IMR-90 (cell line): ENCODE measurements at regions not wholly inside any gene's neighbourhood (a gene's known extent, or its start where the extent isn't known, plus 50 kb on each side); places are given as distances from the start of the nearest gene placed in this dataset.

Experiments
- ATAC-seq: fragments of 200-7000 bp; cut with Tn5 transposase; 2 replicates; pipeline ENCODE4 v1.9.1; 2020; ENCODE audit warnings: low read depth, mild to moderate bottlenecking, moderate library complexity
- BruUV-seq: library from RNA; stranded (reverse); fragments of 400-500 nt; replicated peaks from 2 replicates; lab custom pipeline; 2021; lab: Mats Ljungman, UMichigan
- CTCF ChIA-PET: fragments of 300-600 bp; formaldehyde crosslinking; extraction: SDS; loops from one replicate; lab custom pipeline; 2021; ENCODE audit warnings: antibody characterized with exemption; lab: Yijun Ruan, JAX
- POLR2A ChIA-PET: fragments of 300-600 bp; sonication (Branson Sonifier 250); formaldehyde crosslinking; loops from one replicate; lab custom pipeline; 2022; ENCODE audit warnings: antibody characterized with exemption; ENCODE audit not compliant: unreplicated experiment; lab: Charles Lee
- DNase-seq: peaks from one replicate; pipeline ENCODE4 v3.0.0; 2013
- H2AFZ ChIP-seq: replicated peaks from 2 replicates; pipeline ENCODE3; 2013; ENCODE audit warnings: low read length, mild to moderate bottlenecking; ENCODE audit not compliant: poor library complexity
- H2AK5ac ChIP-seq: 2 replicates; pipeline ENCODE4 v1.6.1; 2013; ENCODE audit warnings: low read depth, low read length, inconsistent platforms
- H2AK9ac ChIP-seq: replicated peaks from 2 replicates; pipeline ENCODE3; 2013; ENCODE audit warnings: mild to moderate bottlenecking, low read depth, low read length, moderate library complexity; ENCODE audit not compliant: poor library complexity
- H2BK120ac ChIP-seq: 2 replicates; pipeline ENCODE4 v1.6.1; 2013; ENCODE audit warnings: low read depth, low read length, inconsistent platforms
- H2BK15ac ChIP-seq: 3 replicates; pipeline ENCODE4 v1.6.1; 2013; ENCODE audit warnings: low read depth, low read length, inconsistent platforms
- H2BK20ac ChIP-seq: 2 replicates; pipeline ENCODE4 v1.6.1; 2013; ENCODE audit warnings: low read depth, mild to moderate bottlenecking, inconsistent platforms, low read length, moderate library complexity
- H2BK5ac ChIP-seq: 2 replicates; pipeline ENCODE4 v1.6.1; 2013; ENCODE audit warnings: mild to moderate bottlenecking, low read depth, low read length, inconsistent platforms; ENCODE audit not compliant: poor library complexity, severe bottlenecking
- H3K14ac ChIP-seq: replicated peaks from 2 replicates; pipeline ENCODE4 v1.6.1; 2013; ENCODE audit warnings: low read depth, low read length, inconsistent platforms
- H3K18ac ChIP-seq: 2 replicates; pipeline ENCODE4 v1.6.1; 2013; ENCODE audit warnings: low read depth, low read length, control low read depth
- H3K23ac ChIP-seq: 2 replicates; pipeline ENCODE4 v1.6.1; 2013; ENCODE audit warnings: low read depth, low read length, inconsistent platforms
- H3K27ac ChIP-seq: 2 replicates; pipeline ENCODE4 v1.5.1; 2013; ENCODE audit warnings: mild to moderate bottlenecking, control low read depth, low read length; ENCODE audit not compliant: insufficient read depth
- H3K27me3 ChIP-seq: 2 replicates; pipeline ENCODE4 v1.6.1; 2013; ENCODE audit warnings: low read length; ENCODE audit not compliant: control insufficient read depth, insufficient read depth
- H3K36me3 ChIP-seq: 2 replicates; pipeline ENCODE4 v1.6.1; 2013; ENCODE audit warnings: low read length, mixed read lengths; ENCODE audit not compliant: control insufficient read depth, insufficient read depth
- H3K4ac ChIP-seq: 2 replicates; pipeline ENCODE4 v1.6.1; 2013; ENCODE audit warnings: low read depth, low read length, inconsistent platforms
- H3K4me1 ChIP-seq: 2 replicates; pipeline ENCODE4 v1.6.1; 2013; ENCODE audit warnings: low read length, mixed read lengths; ENCODE audit not compliant: control insufficient read depth, insufficient read depth
- H3K4me2 ChIP-seq: 2 replicates; pipeline ENCODE4 v1.6.1; 2013; ENCODE audit warnings: low read depth, mild to moderate bottlenecking, control low read depth, low read length, moderate library complexity
- H3K4me3 ChIP-seq: 2 replicates; pipeline ENCODE4 v1.5.1; 2013; ENCODE audit warnings: low read depth, mild to moderate bottlenecking, control low read depth, low read length, moderate library complexity; ENCODE audit not compliant: insufficient read depth
- H3K56ac ChIP-seq: 2 replicates; pipeline ENCODE4 v1.6.1; 2013; ENCODE audit warnings: low read length, inconsistent platforms; ENCODE audit not compliant: insufficient read depth; ENCODE audit errors: extremely low read depth
- H3K79me1 ChIP-seq, 2 experiments: 2 replicates each; pipeline ENCODE4 v1.6.1; 2013; ENCODE audit warnings: low read length in 2 of 2, inconsistent platforms in 1 of 2, low read depth in 1 of 2
- H3K9ac ChIP-seq: 2 replicates; pipeline ENCODE4 v1.6.1; 2013; ENCODE audit warnings: low read depth, low read length, control low read depth
- H3K9me1 ChIP-seq: 2 replicates; pipeline ENCODE4 v1.6.1; 2013; ENCODE audit warnings: low read length, inconsistent platforms; ENCODE audit not compliant: insufficient read depth
- H3K9me3 ChIP-seq: 2 replicates; pipeline ENCODE4 v1.6.1; 2013; ENCODE audit warnings: low read length; ENCODE audit not compliant: control insufficient read depth, insufficient read depth
- H4K20me1 ChIP-seq: 2 replicates; pipeline ENCODE4 v1.6.1; 2013; ENCODE audit warnings: low read length, inconsistent platforms; ENCODE audit not compliant: insufficient read depth
- H4K5ac ChIP-seq: 2 replicates; pipeline ENCODE4 v1.6.1; 2013; ENCODE audit warnings: mild to moderate bottlenecking, low read depth, low read length, control low read depth
- H4K8ac ChIP-seq, 2 experiments: 2 replicates each; pipeline ENCODE4 v1.6.1; 2013; ENCODE audit warnings: low read depth in 2 of 2, low read length in 2 of 2, control low read depth in 1 of 2, inconsistent platforms in 1 of 2
- H4K91ac ChIP-seq: 2 replicates; pipeline ENCODE4 v1.6.1; 2013; ENCODE audit warnings: low read depth, low read length, inconsistent platforms; ENCODE audit not compliant: insufficient read depth
- BHLHE40 ChIP-seq: fragments of 150-350 bp; IDR thresholded peaks from 2 replicates; pipeline ENCODE4 v1.6.1; 2016; ENCODE audit warnings: mild to moderate bottlenecking, low read depth, low read length
- CEBPB ChIP-seq: IDR thresholded peaks from 2 replicates; pipeline ENCODE4 v1.6.1; 2012; ENCODE audit warnings: low read depth, low read length, improper control_type of control experiment
- CHD1 ChIP-seq: IDR thresholded peaks from 2 replicates; pipeline ENCODE4 v1.6.1; 2012; ENCODE audit warnings: low read depth, low read length, improper control_type of control experiment
- CTCF ChIP-seq: conservative IDR thresholded peaks from 2 replicates; pipeline ENCODE4 v1.5.1; 2012; ENCODE audit warnings: mild to moderate bottlenecking, low read depth, low read length, improper control_type of control experiment
- ELK1 ChIP-seq: fragments of 150-350 bp; IDR thresholded peaks from 2 replicates; pipeline ENCODE4 v1.6.1; 2016; ENCODE audit warnings: low read depth, mild to moderate bottlenecking, low read length, moderate library complexity, borderline replicate concordance
- MAFK ChIP-seq: IDR thresholded peaks from 2 replicates; pipeline ENCODE4 v1.6.1; 2012; ENCODE audit warnings: low read depth, low read length, improper control_type of control experiment
- MXI1 ChIP-seq: IDR thresholded peaks from 2 replicates; pipeline ENCODE4 v1.6.1; 2012; ENCODE audit warnings: low read depth, mild to moderate bottlenecking, low read length, moderate library complexity, borderline replicate concordance
- RFX5 ChIP-seq: IDR thresholded peaks from 2 replicates; pipeline ENCODE4 v1.8.0; 2012; ENCODE audit warnings: low read depth, mild to moderate bottlenecking, low read length, moderate library complexity
- SMC3 ChIP-seq: fragments of 150-350 bp; IDR thresholded peaks from 2 replicates; pipeline ENCODE4 v1.6.1; 2016; ENCODE audit warnings: low read depth, mild to moderate bottlenecking, antibody characterized with exemption, low read length, moderate library complexity
- USF2 ChIP-seq: fragments of 150-350 bp; IDR thresholded peaks from 2 replicates; pipeline ENCODE4 v1.6.1; 2017; ENCODE audit warnings: mild to moderate bottlenecking, antibody characterized with exemption, low read length, low read depth
- WGBS, 2 experiments: methylation state at CpG; one replicate each; pipeline versions ENCODE4 v1.1.5 to v1.1.7; 2013; ENCODE audit warnings: missing lambda C conversion rate in 2 of 2; ENCODE audit not compliant: insufficient read length in 1 of 2; ENCODE audit errors: extremely low coverage in 2 of 2; 5-methylcytosine and 5-hydroxymethylcytosine counted together
- dilution Hi-C: fragments of 300-500 bp; cut with HindIII; formaldehyde crosslinking; loops from one replicate; pipeline ENCODE4 v1.14.3; 2018; ENCODE audit warnings: low sequenced_read_pairs; ENCODE audit not compliant: unreplicated experiment
- in situ Hi-C: fragments of 300-500 bp; cut with MboI; formaldehyde crosslinking; loops from 3 replicates; pipeline ENCODE4 v1.14.3; 2019; ENCODE audit warnings: low sequenced_read_pairs, inconsistent platforms, mixed read lengths
- intact Hi-C: fragments of 100-400 bp; cut with micrococcal nuclease; formaldehyde crosslinking; loops from 2 replicates; pipeline ENCODE4 v1.10.0; 2022

GRCh38 chr12:118617611-118618450, 241.5 kb downstream of the SUDS3 start:
- no peaks in the 10 kb centered on the region for H3K9me1 ChIP-seq
- no peak overlapping the region for H3K27ac ChIP-seq
- H2BK120ac ChIP-seq: no peak overlapping the region
- no peak overlapping the region for H2AK5ac ChIP-seq
- no peak overlapping the region for H4K5ac ChIP-seq
- dilution Hi-C loops: no loop called here
- DNase-seq: no peak
- ChIA-PET POLR2A (no interaction called here), CTCF (no interaction called here)
- intact Hi-C loops: no loop called here
- H3K4me2 ChIP-seq: no peak overlapping the region
- H4K91ac ChIP-seq: no peak overlapping the region
- no peaks in the 10 kb centered on the region for H4K20me1 ChIP-seq
- H3K9me3 ChIP-seq: peaks cover 12% of the 10 kb centered on the region
- no CpG with 5 or more reads among the region's 5 CpGs for WGBS, 2 experiments
- H3K79me1 ChIP-seq: no peaks in the 10 kb centered on the region
- TF ChIP-seq MAFK: no peak
- TF ChIP-seq MXI1: no peak
- no peak for TF ChIP-seq CTCF
- no peak for TF ChIP-seq CEBPB
- TF ChIP-seq BHLHE40: no peak
- TF ChIP-seq SMC3: no peak
- TF ChIP-seq RFX5: no peak
- no peak for TF ChIP-seq USF2
- TF ChIP-seq CHD1: no peak
- no peak for TF ChIP-seq ELK1
- BruUV-seq: no TSS peak
- no peak overlapping the region for H3K4ac ChIP-seq
- no peak overlapping the region for H2BK15ac ChIP-seq
- no peak overlapping the region for H3K9ac ChIP-seq
- H3K56ac ChIP-seq: no peak overlapping the region
- H3K4me3 ChIP-seq: no peak overlapping the region
- H2BK20ac ChIP-seq: no peak overlapping the region
- H2AK9ac ChIP-seq: no peak overlapping the region
- in situ Hi-C loops: no loop called here
- no peaks in the 10 kb centered on the region for H3K4me1 ChIP-seq
- no peak overlapping the region for H3K18ac ChIP-seq
- no peaks in the 10 kb centered on the region for H3K27me3 ChIP-seq
- H3K14ac ChIP-seq: no peak overlapping the region
- no peak overlapping the region for H4K8ac ChIP-seq
- H3K23ac ChIP-seq: no peak overlapping the region
- no peak overlapping the region for H2AFZ ChIP-seq
- no peak overlapping the region for H2BK5ac ChIP-seq
- ATAC-seq: no peak
- H3K36me3 ChIP-seq: no peaks in the 10 kb centered on the region
